ENCODE measurements at regions not wholly inside any gene's neighbourhood (a gene's known extent, or its start where the extent isn't known, plus 50 kb on each side); places are given as distances from the start of the nearest gene placed in this dataset.

DNA sequence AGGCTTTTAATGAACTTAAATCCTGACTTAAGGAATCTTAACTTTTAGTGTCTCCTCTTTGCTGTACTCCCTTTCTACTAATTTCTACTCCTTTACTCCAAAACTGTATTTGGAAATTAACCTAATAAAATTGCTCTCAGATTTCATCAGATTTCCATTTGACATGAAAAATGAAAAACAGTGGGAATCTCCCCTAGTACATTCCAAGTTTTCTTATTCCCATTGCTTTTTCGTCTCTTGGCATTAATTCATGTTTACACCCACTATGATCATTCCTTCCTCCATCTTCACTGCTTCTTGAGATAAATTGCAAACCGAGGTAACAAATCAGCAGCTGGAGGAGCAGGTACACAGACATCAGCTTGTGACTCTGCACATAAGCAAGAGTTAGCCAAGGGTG lies 208.7 kb downstream of the VGLL3 start:
- no peak for TF ChIP-seq EZH2 (IDR thresholded peaks at IDR 0.05; ENCODE audit: low read length, unreplicated experiment)
- TF ChIP-seq, protein P1, sequence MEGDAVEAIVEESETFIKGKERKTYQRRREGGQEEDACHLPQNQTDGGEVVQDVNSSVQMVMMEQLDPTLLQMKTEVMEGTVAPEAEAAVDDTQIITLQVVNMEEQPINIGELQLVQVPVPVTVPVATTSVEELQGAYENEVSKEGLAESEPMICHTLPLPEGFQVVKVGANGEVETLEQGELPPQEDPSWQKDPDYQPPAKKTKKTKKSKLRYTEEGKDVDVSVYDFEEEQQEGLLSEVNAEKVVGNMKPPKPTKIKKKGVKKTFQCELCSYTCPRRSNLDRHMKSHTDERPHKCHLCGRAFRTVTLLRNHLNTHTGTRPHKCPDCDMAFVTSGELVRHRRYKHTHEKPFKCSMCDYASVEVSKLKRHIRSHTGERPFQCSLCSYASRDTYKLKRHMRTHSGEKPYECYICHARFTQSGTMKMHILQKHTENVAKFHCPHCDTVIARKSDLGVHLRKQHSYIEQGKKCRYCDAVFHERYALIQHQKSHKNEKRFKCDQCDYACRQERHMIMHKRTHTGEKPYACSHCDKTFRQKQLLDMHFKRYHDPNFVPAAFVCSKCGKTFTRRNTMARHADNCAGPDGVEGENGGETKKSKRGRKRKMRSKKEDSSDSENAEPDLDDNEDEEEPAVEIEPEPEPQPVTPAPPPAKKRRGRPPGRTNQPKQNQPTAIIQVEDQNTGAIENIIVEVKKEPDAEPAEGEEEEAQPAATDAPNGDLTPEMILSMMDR (conservative IDR thresholded peaks at IDR 0.05; ENCODE audit: low read depth, low read length) = no peak
